NCI-H2196 (cell line): ENCODE measurements at regions not wholly inside any gene's neighbourhood (a gene's known extent, or its start where the extent isn't known, plus 50 kb on each side); places are given as distances from the start of the nearest gene placed in this dataset.

ENCODE experiments used
- DNase-seq: peaks from one replicate; lab custom pipeline; 2025; ENCODE audit not compliant: unreplicated experiment; lab: John Stamatoyannopoulos, UW

DNA sequence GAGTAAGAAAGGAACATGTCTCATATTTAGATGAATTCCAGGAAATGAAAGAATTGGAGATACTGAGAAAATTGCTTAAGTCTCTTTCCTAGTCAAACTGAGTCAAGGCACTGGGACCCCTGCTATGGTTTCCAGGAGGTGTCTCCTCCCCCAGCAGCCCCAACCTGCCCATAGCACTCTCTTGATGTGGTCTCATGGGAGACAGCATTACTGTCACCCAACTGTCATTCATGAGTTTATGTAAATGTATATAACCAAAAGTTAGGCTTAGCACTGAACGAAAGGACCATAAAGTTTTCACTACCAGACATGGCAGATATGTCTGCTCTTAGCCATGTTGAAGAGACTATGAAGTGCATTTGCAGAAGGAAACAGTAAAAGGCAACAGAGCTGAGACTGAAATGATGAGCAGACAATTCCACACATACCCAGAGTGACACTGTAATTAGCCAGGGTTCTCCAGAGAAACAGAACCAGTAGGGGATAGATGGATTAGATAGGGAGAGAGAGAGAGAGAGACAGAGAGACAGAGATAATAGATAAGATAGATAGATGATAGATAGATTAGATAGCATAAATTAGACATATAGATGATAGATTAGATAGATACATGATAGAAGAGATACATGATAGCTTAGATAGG is 328.1 kb downstream of the BRD1 start:
- no peak for DNase-seq

DNA sequence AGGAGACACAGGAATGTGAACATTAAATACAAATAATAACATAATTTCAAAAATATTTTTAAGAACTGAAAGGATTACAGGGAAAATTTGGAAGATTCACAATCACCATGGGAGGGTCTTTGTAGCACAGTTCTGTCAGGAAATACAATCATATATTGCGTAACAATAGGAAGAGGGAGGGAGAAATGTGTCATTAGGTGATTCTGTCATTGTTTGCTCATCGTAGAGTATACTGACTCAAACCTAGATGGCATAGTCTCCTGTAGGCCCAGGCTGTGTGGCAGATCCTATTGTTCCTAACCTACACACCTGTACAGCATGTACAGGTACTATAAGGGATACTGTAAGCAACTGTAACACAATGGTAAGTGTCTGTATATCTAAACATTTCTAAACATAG is 330.4 kb downstream of the BRD1 start:
- DNase-seq: no peak

DNA sequence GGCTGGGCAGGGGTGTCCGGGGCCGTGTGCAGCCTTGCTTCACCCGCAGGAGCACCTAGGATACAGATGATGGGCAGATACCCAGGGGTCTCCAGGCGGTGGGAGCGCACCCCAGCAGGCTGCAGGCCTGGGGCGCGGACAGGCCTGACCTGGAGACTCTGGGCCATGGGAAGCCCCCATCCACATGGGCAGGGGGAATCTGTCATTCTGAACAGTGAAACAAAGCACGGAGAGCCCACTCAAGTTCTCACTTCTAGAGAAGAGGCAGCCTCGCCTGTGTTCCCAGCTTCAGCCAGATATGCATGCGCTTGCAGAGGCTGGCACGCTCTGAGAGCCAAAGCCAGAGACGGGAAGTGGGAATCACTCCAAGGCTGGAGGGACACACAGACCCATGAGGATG is 333.1 kb downstream of the BRD1 start:
- DNase-seq: no peak

DNA sequence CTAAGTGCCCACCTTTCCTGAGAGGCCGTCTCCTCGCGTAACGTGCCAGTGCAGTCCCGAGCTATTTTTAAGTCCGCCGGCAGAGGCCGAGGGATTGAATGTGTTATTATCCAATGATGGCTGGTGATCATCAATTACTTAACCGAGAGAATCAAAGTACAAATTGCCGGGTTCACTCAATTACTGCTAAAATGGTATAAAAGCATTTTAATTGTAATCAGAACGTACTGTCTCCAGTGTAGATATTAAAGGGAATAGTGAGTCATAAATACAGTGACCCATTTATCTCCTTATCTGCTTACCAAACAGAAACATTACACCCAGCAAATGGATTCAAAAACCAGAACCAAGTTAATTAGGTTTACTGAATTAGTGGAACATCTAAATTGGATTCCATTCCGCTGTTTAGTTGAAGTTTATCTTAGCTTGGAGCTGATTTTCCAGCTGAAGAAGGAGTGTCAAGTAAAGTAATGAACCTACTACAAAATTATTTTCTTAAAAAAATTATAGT is 334.9 kb downstream of the BRD1 start:
- DNase-seq: no peak

DNA sequence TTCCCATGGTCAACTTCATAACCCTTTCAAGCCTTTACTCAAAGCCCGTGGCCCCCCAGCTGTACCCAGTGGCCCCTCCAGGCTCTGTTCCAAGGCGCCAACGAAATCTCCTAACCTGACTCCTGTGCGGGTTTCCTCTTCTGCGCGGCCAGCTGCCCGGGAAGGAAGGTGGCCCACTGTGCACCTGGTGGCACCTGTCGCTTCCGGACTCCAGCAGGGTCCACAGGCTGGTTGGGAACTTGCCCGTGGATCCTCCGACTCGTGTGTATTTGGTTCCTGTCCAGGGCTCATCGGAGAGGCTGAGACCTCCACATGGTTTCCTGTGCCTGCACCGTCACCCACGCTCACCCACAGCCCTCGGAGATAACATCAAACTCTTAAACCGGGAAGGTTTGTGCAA is 335.4 kb downstream of the BRD1 start:
- DNase-seq: no peak

DNA sequence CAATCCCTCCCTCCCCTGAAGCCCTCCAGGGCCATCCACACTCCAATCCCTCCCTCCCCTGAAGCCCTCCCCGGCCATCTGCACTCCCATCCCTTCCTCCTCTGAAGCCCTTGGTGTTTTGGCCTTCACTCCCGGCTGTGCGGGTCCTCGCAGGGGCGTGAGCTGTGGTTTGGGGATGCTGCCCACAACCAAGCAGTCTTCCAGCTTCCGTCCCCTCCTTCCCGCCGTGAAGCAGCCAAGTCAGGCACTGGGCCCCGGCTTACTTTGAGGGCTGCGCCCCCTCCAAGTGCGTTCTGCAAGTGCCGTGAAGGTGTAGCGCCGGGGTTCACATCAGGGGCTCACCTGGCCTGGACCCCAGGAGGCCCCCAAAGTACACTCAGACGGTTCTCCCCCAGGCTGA is 335.9 kb downstream of the BRD1 start:
- no peak for DNase-seq

DNA sequence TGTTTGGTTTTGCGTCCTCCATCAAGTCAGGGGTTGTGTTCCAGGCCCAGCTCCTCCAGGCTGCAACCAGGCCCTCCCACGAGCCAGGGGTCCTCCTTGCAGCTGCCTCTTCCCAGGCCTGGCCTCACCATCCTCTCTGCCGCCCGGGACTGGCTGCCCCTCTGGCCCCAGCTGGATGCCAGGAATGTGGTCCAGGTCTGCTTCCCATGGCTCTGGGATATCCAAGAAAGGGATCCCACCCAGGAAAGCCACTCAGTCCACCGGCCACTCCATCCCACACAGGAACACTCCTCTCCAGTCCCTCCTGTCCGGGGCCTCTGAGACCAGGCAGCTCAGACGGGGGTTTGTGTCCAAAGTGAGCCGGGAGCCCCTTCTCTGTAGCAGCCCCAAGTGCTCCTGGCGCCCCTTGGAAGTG is 336.4 kb downstream of the BRD1 start:
- no peak for DNase-seq

DNA sequence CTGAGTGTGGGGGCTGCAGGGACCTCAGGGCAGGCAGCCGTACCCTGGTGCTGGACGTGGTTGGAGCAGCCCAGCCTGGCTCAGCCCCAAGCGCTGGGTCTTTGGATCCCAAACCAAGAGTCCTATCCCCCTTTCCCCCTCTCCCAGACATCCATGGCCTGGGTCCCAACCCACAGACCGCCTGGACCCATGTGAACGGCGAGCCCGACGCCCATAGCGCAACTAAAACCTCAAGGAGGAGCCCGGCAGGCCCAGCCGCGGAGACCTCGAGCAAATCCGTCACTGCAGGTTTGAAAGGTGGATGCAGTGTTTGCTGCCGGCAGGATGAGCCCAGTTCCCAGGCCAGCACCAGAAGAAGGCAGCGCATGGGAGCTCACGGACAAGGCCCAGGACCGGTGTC is 337.0 kb downstream of the BRD1 start:
- no peak for DNase-seq

DNA sequence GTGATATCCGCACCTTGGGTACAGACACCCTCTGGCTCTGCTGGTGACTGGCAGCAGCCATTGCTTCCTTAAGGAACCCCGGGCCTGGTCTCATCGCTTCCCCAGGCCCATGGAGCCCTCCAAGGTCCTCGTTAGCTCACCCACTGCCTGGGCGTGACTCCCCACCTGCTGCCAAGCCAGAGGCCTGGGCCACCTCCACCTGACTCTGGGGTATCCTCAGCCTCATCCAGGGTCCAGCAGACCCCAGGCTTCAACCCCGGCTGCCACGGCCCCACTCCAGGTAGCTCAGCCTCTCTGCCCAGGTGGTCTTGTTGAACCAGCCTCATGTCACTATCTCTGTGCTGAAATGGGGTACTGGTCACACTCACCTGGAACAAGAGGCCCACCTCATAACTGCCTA is 337.9 kb downstream of the BRD1 start:
- DNase-seq: no peak

DNA sequence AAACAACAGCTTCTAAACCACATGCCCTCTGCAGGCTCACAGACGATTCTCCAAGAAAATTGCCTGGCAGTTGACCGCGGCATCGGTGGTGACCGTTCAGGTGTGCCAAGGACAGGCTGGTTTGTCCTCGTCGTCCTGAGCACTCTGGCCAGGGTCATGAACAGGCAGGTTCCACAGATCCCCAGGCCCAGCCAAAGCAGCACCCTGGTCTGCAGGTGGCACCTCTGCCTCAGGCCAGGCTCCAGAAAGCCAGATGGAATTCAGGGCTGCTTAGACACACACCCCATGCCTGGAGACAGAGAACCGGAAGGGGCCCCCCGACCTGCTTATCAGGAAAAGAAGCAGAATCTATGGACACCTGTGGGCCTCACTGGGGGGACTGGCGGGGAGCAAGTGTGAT is 338.7 kb downstream of the BRD1 start:
- no peak for DNase-seq

DNA sequence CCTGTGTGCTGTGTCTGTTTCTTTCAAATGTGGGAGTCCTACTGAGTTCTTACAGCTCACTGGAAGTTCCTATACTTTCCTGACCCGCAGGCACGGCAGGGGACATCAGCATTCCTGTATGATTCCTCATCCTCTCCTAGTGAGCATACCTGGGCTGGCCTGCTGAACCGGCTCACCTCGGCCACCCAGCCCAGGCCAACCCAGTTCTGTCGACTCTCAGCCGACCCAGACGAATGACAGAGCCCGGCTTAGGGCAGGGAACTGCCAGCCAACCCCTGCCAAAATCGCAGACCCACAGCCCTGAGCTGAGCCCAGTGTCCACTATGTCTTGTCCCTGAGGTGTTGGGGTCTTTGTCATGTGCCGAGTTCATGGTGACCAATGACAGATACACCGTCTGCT is 339.7 kb downstream of the BRD1 start:
- DNase-seq: no peak

DNA sequence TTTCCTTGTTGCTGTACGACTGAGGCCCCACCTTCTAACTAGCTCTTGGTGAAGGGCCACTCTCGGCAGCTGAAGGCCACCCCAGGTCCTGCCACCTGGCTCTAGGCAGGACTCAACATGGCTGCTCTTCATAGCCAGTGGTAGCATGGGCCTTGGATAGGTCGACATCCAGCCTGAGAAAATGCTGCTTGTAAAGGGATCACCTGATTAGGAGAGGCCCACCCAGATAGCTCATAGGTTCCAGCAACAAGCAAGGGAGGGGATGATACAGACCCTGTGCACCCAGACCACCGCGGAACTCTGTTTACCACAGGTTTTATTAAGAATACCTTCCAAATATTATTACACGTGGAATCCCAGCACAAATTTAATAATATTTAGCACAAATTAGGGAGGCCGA is 341.4 kb downstream of the BRD1 start:
- DNase-seq: no peak

DNA sequence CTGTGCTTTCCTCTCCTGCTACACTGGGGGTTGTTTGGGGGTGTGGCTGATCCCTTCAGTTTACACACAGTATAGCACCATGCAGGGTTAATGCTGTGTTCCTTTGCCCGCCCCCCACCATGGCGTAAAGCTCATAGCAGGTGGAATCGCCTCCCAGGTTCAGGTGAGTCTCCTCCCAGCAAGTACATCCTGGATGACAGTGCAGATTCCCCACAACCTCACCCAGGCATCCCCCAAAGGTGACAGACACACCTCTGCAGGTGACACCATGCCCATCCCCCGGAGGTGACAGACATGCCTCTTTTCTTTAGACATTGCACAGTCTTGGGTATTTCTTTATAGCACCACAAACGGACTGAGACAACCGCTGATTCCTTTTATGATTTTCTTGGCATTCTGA is 343.7 kb downstream of the BRD1 start:
- DNase-seq: no peak

DNA sequence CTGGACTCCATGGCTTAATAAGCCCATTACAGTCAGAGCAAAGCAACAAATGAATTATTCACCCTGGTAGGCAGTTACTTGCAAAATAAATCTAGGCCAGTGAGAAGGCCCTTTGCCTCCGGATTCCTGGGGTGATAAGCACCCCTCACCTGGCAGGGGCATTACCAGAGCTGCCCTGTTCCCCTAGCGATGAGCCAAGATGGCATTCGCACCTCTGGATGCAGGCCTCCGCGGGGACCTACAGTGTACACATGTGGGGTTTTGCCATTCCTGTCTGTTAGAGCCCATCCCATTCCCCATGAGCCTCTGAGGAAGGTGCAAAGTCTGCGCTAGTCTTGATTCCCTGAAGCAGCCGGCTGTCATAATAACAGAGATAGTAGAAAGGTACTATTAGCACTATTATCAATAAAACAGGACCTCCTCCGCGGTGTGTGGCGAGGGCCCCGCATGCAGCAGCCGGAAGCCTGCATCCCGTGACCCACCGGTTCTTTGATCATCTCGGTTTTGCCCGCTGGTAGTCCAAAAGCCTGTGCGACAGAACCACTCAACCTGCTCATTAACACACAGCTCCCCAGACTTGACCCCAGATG is 344.3 kb downstream of the BRD1 start:
- no peak for DNase-seq

DNA sequence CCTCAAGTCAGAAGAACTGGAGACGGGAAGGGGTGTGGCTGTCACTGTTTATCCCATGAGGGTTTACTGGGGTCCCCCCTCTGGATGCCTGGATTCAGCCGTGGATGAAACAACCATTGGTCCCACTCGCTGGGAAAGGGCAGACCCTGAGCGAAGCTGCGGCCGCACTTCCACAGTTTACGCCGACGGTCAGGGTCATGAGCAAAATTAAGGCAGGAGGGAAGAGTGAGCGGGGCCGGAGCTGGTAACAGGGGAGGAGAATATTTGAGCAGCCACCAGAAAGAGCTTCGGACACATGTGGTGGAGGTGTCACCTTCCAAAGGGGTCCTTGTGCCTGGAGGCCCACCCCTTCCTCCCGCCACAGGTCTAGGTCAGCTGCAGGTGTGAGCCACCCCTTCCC is 344.9 kb downstream of the BRD1 start:
- no peak for DNase-seq

DNA sequence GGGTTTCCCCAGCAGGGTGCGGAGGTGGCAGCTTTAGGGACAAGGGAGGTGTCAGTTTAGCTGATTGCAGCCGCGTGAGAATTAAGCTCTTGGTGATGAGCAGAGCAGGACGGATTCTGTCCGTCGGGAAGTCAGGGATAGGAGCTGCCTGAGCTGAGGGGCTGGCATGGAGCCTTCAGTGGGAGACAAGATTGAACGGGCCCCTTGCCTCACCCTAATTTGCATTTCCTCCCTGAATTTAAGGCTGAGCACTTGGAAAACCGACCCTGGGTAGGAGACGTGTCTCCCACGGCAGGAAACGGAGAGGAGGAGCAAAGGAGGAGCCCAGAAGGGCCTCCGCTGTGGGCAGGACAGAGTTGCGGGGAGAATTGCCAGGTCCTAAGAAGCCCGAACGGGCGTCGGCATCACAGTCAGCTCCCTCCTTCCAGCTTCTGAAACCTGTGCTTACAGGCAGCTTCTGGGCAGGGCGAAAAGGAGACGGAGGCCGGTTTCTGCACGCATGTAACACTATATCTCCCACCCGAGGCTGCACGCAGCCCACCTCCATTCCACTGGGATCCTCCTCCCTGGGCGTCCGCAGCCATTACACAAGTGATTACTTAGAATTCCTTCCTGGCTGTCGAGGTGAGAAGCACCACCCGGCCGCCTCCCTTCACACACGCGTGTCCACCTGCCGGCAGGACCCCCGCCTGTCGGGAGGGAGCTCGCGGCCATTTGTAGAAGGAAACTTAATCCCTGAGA is 345.8 kb downstream of the BRD1 start:
- no peak for DNase-seq

DNA sequence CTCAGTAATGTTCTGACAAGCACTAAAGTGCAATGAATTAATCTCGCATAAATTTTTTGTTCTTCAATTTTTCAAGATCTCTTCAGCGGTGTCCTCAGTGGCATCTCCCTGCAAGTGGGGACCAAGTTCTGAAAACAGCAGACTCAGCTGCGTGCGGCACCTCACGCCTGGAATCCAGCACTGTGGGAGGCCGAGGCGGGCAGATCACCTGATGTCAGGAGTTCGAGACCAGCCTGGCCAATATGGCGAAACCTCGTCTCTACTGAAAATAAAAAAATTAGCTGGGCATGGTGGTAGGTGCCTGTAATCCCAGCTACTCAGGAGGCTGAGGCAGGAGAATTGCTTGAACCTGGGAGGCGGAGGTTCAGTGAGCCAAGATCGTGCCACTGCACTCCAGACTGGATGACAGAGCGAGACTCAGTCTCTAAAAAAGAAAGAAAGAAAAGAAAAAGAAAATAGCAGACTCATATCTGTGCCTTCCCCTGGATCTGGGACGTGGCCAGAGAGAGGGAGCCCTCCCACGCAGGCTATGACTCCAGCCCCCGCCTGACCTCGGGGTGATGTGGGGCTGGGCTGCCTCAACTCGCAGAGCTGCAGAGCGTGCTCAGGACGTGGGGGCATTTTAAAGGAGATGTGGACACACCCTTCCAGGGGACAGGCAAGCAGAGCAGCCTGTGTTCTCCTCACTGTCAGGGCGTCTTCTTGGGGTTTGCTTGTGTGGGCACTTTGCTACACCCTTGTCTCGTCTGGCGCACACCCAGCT is 346.6 kb downstream of the BRD1 start:
- no peak for DNase-seq

DNA sequence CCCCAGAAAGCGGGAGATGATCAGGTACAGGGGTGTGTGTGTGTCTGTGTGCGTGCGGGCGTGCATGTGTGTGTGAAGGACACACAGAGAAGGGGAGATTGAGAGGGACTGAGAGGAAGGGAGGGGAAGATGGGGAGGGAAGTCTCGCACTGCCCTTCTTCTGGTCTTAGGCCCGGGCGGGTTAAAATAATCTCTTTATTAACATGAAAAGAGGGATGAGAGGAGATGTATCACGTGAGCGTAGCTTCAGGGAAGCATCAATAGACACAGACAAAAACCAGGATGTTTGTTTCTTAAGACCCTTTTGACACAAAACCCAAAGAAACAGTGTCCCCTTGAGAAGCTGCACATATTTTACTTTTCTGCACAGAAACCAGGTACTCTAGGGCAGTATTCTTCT is 347.3 kb downstream of the BRD1 start:
- DNase-seq: no peak

DNA sequence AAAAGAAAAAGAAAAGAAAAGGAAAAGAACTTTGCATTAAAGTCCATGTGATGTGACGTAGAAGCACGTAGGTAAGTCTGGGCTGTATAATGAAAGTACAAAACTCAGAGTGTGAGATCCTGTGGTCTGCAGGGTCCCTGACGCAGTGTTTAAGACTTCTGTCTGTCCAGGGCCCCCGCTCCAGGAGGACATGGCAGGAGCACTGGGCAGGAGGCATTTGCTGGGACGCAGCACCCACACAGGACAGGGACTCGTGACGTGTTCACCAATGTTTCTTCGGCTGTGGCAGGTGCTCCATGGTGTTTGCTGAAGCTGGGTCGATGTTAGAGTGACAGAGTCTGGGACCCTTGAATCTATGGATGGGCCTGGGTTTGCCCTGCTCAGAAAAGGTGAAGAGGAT is 348.1 kb downstream of the BRD1 start:
- no peak for DNase-seq

DNA sequence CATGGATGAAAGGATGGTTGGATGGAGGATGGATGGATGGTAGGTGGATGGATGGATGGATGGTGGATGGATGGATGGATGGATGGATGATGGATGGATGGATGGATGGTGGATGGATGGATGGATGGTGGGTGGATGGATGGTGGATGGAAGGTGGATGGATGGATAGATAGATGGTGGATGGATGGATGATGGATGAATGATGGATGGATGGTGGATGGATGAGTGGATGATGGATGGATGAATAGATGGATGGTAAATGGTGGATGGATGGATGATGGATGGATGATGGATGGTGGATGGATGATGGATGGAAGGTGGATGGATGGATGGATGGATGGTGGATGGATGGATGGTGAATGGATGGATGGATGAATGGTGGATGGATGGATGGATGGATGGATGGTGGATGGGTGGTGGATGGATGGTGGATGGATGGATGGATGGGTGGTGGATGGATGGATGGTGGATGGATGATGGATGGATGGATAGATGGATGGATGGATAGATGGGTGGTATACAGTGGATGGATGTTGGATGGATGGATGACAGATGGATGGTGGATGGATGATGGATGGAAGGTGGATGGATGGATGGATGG is 350.8 kb downstream of the BRD1 start:
- no peak for DNase-seq

DNA sequence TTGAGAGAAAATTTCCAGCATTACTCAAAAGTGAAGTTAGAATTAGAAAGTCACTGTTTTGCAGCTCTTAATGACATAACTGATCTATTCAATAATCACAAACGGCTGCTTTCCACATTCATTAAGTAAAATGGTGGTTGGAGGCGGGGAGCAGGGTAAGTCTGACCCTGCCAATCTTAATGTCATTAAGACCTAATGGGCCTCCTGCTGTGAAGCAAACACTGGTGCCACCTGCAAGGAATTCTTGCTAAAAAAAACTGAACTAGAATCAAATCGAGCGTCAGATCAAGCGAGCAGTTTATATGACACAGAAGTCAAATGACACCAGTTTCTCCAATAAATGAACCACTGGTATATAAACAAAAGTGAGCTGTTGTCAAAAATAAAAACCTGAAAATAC is 351.5 kb downstream of the BRD1 start:
- no peak for DNase-seq
